Endothelial cell of hepatic sinusoid (primary cell): ENCODE measurements at regions not wholly inside any gene's neighbourhood (a gene's known extent, or its start where the extent isn't known, plus 50 kb on each side); places are given as distances from the start of the nearest gene placed in this dataset.

Experiments used
- in situ Hi-C: cut with HindIII; loops from 2 replicates; pipeline ENCODE4 v1.10.0; 2017; ENCODE audit warnings: low sequenced_read_pairs

- in situ Hi-C loops: no loop called here
These were observed 118.2 kb downstream of the HSD17B3 start for GRCh38 chr9:96183751-96184150.

- in situ Hi-C loops: no loop called here
These were observed 123.8 kb downstream of the HSD17B3 start for GRCh38 chr9:96178153-96178552.

- in situ Hi-C loops: no loop called here
These were observed 124.3 kb downstream of the HSD17B3 start for GRCh38 chr9:96177719-96178028.

GRCh38 chr9:96177005-96177718 is 124.8 kb downstream of the HSD17B3 start:
- in situ Hi-C loops: no loop called here

DNA sequence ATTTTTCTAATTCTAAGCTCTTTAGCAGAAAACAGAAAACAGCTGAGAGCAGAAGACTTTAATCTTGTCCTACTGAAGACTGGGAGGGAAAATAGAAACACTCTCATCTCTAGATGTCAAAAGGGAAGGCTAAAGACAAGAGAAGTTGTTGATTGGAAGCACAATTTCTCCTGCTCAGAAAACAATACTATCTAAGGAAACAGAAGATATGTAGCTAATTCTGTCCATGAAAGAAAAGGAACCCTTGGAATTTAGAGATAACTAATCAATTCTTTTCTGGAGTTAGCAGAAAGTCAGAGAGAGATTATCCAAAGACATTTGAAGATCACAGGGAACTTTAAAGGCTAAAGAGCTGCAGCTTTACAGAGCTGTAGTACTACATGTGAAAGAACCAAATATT is 126.2 kb downstream of the HSD17B3 start:
- in situ Hi-C loops: no loop called here

- in situ Hi-C loops: no loop called here
These were observed 127.0 kb downstream of the HSD17B3 start for GRCh38 chr9:96175001-96175400.

- in situ Hi-C loops: no loop called here
These were observed 127.6 kb downstream of the HSD17B3 start for GRCh38 chr9:96174371-96174770.

- in situ Hi-C loops: no loop called here
These were observed 128.3 kb downstream of the HSD17B3 start for GRCh38 chr9:96173640-96174039.

DNA sequence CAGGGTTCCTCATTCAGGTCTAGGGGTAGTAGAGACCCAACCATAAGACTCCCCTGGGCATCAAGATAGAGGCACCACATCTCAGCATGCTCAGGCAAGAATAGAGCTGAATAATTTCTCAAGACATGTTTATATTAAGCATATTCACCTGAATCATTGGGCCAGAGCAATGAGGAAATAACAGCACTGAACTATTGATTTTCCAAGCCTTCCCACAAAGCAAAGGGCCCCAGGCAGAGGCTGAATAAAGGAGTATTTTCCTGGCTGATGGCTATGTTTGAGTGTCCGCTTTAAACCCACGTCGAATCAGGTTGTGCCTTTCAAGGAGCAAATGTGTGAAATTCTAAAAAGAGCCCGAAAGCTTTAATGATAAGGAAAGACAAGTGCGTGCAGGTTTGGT is 129.2 kb downstream of the HSD17B3 start:
- in situ Hi-C loops: no loop called here

DNA sequence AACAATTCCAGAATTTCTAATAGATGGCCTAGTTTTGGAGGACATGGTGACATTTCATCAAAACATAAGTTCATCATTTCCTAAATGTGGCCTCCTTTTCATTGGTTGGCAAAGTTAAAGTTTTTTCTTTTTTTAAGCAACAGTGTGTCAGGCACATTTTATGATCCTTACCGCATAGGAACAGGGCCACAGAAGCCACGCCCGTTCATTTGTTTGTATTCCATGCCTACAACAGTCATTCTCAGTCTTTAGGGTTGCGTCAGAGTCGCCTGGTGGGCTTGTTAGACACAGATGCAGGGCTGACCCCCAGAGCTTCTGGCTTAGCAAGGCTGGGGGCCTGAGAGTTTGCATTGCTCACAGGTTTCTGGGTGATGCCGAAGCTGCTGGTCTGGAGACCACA is 130.2 kb downstream of the HSD17B3 start:
- in situ Hi-C loops: no loop called here

DNA sequence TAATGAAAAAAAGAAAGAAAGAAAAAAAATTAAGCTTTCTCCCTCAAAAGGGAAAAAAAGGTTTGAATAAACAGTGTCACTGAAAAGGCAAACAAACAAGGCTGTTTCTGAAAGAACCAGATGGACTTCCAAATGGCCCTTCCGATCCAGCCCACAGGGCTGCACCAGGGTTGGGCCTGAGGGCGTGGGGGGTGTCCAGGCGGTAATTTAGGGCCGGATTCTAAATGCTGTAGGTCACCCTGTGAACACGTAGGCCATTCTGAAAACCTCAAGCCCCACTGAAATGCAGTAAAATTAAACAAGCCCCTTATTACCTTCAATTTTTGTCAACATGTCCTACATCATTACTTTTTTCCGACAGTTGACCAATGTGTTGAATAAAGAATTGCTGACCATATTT is 132.1 kb downstream of the HSD17B3 start:
- in situ Hi-C loops: no loop called here

- in situ Hi-C loops: no loop called here
These were observed 132.5 kb downstream of the HSD17B3 start for GRCh38 chr9:96169484-96169883.

GRCh38 chr9:96168882-96169281 is 133.1 kb downstream of the HSD17B3 start:
- in situ Hi-C loops: no loop called here

DNA sequence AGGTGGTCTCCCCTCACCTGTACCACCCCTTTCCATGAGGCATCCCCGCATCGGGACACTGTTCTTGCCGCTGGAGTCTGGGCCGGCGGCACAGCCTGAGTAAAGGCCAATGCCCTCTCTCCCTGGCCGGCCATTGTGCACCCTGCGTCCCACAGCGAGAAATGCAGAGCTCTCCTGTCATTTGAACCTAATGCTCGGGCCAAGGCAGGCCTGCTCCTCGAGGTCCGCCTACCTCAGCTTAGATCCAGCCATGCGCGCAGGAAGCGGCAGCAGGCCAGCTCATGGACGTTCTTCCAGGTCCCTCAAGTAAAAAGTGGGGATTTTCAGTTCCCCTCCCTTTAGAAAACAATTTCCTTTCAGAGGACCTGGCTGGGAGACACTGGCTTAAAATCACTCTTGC is 135.0 kb downstream of the HSD17B3 start:
- in situ Hi-C loops: no loop called here

- in situ Hi-C loops: loop anchor here (5.0 kb wide), 1 partner anchor 53 kb away; no protein-coding TSS in a partner anchor
These were observed 137.7 kb downstream of the HSD17B3 start for GRCh38 chr9:96164268-96164683.

DNA sequence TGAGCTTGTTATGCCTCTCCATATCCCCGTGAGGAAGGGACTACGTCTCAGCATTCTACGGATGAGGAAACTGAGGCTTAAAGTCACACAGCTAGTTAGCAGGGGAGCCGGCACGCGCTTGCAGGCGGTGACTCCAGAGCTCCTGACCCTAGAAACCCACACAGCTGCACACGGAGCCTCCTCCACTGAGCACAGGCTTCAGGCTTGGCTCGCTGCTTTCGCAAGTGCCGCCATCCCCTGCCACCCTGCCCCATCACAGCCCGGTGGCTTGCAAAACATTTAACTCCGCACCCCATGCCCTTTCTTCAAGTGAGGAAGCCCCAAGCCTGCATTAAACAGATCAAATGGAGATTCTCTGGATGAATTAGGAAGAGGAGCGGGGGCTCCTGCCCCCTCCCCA is 138.3 kb downstream of the HSD17B3 start:
- in situ Hi-C loops: loop anchor here (5.0 kb wide), 1 partner anchor 54 kb away; no protein-coding TSS in a partner anchor

- in situ Hi-C loops: loop anchor here (5.0 kb wide), 1 partner anchor 54 kb away; no protein-coding TSS in a partner anchor
These were observed 138.8 kb downstream of the HSD17B3 start for GRCh38 chr9:96163161-96163560.

DNA sequence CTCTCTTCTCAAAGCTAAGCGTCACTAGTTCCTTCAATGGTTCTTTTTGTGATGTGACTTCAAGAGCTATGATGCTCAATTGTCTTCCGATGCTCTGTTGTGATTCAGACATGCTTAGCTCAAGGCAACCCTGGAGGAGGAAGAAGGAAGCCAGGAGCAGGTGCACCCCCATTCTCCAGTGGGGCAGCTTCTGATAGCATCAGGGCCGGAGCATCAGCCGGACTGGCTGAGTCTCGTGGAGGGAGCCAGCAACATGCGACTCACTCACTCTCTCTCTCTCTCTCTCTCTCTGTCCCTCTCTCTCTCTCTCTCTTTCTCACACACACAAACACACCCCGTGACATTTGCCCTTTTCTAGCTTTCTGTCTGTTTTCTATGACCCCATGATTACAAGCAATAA is 140.2 kb downstream of the HSD17B3 start:
- in situ Hi-C loops: loop anchor here (5.0 kb wide), 1 partner anchor 55 kb away; no protein-coding TSS in a partner anchor

GRCh38 chr9:96160866-96161265 is 141.1 kb downstream of the HSD17B3 start:
- in situ Hi-C loops: loop anchor here (5.0 kb wide), 1 partner anchor 56 kb away; no protein-coding TSS in a partner anchor

DNA sequence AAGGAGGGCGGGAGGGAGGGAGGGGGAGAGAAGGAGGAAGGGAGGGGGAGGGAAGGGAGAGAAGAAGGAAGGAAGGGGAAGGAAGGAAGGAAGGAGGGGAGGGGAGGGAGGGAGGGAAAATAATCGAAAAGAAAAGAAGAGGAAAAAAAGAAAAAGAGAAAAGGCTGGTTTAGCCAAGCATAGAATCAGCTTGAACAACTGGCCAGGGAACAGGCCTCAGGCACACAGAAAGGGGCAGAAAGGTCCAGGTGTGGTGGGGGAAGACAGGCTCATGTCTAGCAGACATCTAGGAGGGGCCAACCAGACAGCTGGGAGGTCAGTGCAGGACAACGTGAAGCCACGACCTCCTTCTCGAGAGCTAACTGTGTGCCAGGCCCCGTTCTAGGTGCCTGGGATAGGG is 141.8 kb downstream of the HSD17B3 start:
- in situ Hi-C loops: loop anchor here (5.0 kb wide), 1 partner anchor 57 kb away; no protein-coding TSS in a partner anchor

DNA sequence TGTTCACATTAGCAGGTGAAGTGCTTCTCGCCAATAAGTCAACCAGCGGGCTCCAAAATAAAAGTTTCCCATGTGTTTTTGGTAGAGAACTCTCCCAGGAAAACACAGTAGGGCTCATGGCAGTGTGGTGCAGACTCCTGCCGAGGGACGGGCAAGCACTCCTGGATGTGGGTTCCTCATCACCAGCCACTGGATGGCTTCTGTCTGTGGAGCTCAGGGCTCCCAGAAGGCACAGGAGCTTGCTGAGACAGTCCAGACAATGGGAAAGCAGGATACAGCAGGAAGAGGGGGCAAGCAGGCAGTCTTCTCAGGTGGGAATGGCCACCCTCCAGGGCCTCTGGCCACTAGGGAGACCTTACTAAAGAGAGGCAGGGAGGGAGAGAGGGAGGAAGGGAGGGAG is 142.4 kb downstream of the HSD17B3 start:
- in situ Hi-C loops: no loop called here

DNA sequence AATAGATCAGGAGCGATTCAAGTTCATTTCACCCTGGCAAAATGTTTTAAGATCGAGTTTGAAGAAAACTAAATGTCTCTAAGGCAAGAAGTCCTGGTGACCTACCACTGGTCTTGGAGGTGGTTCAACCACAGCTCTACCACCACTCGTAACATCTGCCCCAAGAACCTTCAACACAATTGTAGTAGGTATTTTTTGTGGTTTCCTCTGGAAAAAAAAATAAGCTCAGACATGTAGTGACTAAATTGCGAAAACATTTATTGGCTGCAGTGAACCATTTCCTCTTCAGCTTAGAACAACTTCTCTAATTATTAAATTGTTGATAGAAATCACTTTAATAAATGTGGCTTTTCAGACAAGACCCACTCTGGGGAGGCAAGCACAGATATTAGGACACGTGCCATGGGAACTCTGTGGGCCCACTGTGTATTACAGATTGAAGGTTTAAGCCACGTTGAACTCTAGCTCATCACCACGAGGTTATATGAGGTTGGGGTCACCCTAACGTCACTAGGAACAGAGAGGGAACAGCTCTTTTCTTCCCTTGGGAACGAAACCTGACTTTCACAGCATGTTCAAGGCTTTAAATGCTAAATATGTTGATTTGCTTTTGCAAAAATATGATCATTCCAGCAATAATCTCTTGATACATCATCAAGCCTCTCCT is 142.9 kb downstream of the HSD17B3 start:
- in situ Hi-C loops: no loop called here
